Right lobe of liver (tissue), 4 donors: ENCODE measurements at regions not wholly inside any gene's neighbourhood (a gene's known extent, or its start where the extent isn't known, plus 50 kb on each side); places are given as distances from the start of the nearest gene placed in this dataset.

Source experiments
- POLR2A ChIP-seq: fragments of 450-650 bp; IDR thresholded peaks from one replicate; pipeline ENCODE4 v1.6.1; 2017; ENCODE audit warnings: antibody characterized with exemption, mild to moderate bottlenecking
- TF ChIP-seq, protein P1 (sequence below), 4 donors: fragments of 200-600 bp in 3 of 4; fragments of 450-650 bp in 1 of 4; IDR thresholded peaks; one replicate each; pipeline versions ENCODE4 v1.5.1 to v1.8.0; 2016 to 2022; ENCODE audit warnings: antibody characterized with exemption in 4 of 4, mild to moderate bottlenecking in 2 of 4
- donor health status: DM: no; HTN: no; CAD: no.
- donor health status: DM: no; HTN: no; CAD: no.
- donor health status: DM: no; HTN: yes; CAD: no.

DNA sequence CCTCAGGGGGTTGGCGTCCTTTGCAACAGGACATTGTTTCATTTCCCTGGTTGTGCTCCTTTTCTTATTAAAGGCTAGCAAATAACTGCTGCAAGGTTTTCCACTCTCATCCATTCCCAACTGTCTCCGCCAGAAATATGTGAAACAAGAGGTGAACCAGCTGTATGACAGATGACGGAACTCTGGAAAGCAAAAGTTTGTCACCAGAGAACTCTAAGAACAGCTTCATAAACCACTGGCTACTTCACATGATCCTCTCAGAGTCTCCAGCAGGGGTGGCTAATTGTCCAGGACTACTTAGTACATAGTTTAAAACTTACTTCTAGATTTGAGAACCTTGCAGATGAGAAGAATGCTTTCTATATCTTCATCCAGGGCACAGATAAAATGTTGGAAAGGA, 195.9 kb upstream of the RAD23B start:
- TF ChIP-seq, protein P1, sequence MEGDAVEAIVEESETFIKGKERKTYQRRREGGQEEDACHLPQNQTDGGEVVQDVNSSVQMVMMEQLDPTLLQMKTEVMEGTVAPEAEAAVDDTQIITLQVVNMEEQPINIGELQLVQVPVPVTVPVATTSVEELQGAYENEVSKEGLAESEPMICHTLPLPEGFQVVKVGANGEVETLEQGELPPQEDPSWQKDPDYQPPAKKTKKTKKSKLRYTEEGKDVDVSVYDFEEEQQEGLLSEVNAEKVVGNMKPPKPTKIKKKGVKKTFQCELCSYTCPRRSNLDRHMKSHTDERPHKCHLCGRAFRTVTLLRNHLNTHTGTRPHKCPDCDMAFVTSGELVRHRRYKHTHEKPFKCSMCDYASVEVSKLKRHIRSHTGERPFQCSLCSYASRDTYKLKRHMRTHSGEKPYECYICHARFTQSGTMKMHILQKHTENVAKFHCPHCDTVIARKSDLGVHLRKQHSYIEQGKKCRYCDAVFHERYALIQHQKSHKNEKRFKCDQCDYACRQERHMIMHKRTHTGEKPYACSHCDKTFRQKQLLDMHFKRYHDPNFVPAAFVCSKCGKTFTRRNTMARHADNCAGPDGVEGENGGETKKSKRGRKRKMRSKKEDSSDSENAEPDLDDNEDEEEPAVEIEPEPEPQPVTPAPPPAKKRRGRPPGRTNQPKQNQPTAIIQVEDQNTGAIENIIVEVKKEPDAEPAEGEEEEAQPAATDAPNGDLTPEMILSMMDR (IDR thresholded peaks at IDR 0.05) = no peak
- TF ChIP-seq POLR2A = no peak
